ENCODE measurements at regions not wholly inside any gene's neighbourhood (a gene's known extent, or its start where the extent isn't known, plus 50 kb on each side); places are given as distances from the start of the nearest gene placed in this dataset.

DNA sequence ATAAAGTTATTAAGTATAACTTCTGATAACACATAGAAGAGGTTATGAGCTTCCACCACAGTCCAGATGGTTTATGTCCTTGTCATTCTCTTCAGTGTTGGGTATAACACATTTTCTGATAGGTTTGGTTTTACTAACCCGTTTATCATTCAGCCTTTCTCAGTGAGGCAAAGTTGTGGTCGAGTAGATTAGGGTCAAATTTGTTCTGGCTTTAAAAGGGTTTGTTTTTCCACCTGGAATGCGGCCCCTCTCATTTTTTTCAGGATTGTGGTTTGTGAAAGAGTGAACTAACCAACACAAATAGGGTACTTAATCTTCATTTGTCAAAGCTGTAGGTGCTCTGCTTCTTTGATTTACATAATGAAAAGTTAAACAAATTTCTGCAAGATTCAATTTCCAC lies 204.2 kb upstream of the ASCC3 start:
- TF ChIP-seq EZH2phosphoT487 (IDR thresholded peaks at IDR 0.05; ENCODE audit: borderline replicate concordance) = no peak
- no peak for TF ChIP-seq CTCF (conservative IDR thresholded peaks at IDR 0.05; ENCODE audit: low read length)
- no peaks in the 10 kb centered on the region for H3K27me3 ChIP-seq (ENCODE audit: insufficient read depth, low read length, poor library complexity, severe bottlenecking)
- no peak overlapping the region for H3K9ac ChIP-seq (ENCODE audit: low read depth, low read length, poor library complexity, severe bottlenecking)
- H3K36me3 ChIP-seq (ENCODE audit: insufficient read depth, low read length) = no peaks in the 10 kb centered on the region
- H3K4me1 ChIP-seq (ENCODE audit: insufficient read depth, low read length, poor library complexity, severe bottlenecking) = no peaks in the 10 kb centered on the region
- no peaks in the 10 kb centered on the region for H3K9me3 ChIP-seq (ENCODE audit: insufficient read depth, low read depth, low read length)
- H3K9me2 ChIP-seq (replicated peaks; ENCODE audit: low read depth, low read length) = no peaks in the 10 kb centered on the region
- H4K20me1 ChIP-seq (ENCODE audit: insufficient read depth, low read length, poor library complexity, severe bottlenecking) = no peaks in the 10 kb centered on the region
- H2AFZ ChIP-seq (ENCODE audit: low read length) = no peak overlapping the region
- no peak overlapping the region for H3K4me2 ChIP-seq (ENCODE audit: low read depth, low read length, poor library complexity, severe bottlenecking)
- H3K4me3 ChIP-seq (ENCODE audit: low read length, poor library complexity, severe bottlenecking) = no peak overlapping the region
- H3F3A ChIP-seq (ENCODE audit: low read depth) = no peaks in the 10 kb centered on the region
- no peaks in the 10 kb centered on the region for H3K79me2 ChIP-seq (ENCODE audit: insufficient read depth, low read length)

DNA sequence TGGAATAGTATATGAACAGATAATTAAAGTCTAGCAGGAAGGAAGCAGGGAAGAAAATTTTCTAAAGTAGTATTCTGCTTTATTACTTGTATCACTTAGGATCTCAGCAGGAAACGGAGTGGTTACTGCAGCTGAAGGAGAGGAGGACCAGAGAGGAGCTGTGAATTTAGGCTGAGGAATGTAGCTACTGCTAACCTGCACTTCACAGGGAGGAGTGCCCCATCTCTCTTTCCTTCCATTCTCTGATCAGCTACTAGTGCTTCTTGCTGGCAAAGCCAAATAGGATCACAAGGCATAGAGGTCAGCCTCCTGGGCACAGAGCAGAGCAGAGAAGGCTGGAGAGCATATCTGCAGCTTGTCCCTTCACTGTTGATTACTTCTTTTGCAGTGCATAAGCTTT lies 205.3 kb upstream of the ASCC3 start:
- Histone ChIP-seq H4K20me1 (ENCODE audit: insufficient read depth, low read length, poor library complexity, severe bottlenecking) (no peaks in the 10 kb centered on the region), H3K4me1 (ENCODE audit: insufficient read depth, low read length, poor library complexity, severe bottlenecking) (no peaks in the 10 kb centered on the region), H3K36me3 (ENCODE audit: insufficient read depth, low read length) (no peaks in the 10 kb centered on the region), H2AFZ (ENCODE audit: low read length) (no peak overlapping the region), H3K9me2 (replicated peaks; ENCODE audit: low read depth, low read length) (no peaks in the 10 kb centered on the region), H3K79me2 (ENCODE audit: insufficient read depth, low read length) (no peaks in the 10 kb centered on the region), H3K9me3 (ENCODE audit: insufficient read depth, low read depth, low read length) (no peaks in the 10 kb centered on the region), H3F3A (ENCODE audit: low read depth) (no peaks in the 10 kb centered on the region), H3K27me3 (ENCODE audit: insufficient read depth, low read length, poor library complexity, severe bottlenecking) (no peaks in the 10 kb centered on the region), H3K4me2 (ENCODE audit: low read depth, low read length, poor library complexity, severe bottlenecking) (no peak overlapping the region), H3K9ac (ENCODE audit: low read depth, low read length, poor library complexity, severe bottlenecking) (no peak overlapping the region), H3K4me3 (ENCODE audit: low read length, poor library complexity, severe bottlenecking) (no peak overlapping the region)
- TF ChIP-seq EZH2phosphoT487 (IDR thresholded peaks at IDR 0.05; ENCODE audit: borderline replicate concordance) = no peak
- no peak for TF ChIP-seq CTCF (conservative IDR thresholded peaks at IDR 0.05; ENCODE audit: low read length)

DNA sequence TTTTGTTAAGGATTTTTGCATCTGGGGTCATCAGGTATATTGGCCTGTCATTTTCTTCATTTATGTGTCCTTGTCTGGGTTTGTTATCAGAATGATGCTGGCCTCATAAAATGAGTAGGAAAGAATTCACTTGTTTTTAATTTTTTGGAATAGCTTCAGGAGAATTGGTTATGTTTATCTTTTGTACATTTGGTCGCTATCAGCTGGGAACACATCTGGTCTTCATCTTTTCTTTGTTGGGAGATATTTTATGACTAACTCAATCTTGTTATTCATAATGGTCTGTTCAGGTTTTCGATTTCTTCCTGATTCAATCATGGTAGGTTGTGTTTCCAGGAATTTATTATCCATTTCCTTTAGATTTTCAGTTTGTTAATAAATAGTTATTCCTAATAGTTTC lies 207.5 kb upstream of the ASCC3 start:
- no peaks in the 10 kb centered on the region for H3K9me2 ChIP-seq (replicated peaks; ENCODE audit: low read depth, low read length)
- H3K79me2 ChIP-seq (ENCODE audit: insufficient read depth, low read length) = no peaks in the 10 kb centered on the region

More for the DNA sequence above, 207.5 kb upstream of the ASCC3 start:
- Histone ChIP-seq H3F3A (ENCODE audit: low read depth) (no peaks in the 10 kb centered on the region), H3K9ac (ENCODE audit: low read depth, low read length, poor library complexity, severe bottlenecking) (no peak overlapping the region), H3K9me3 (ENCODE audit: insufficient read depth, low read depth, low read length) (no peaks in the 10 kb centered on the region), H3K36me3 (ENCODE audit: insufficient read depth, low read length) (no peaks in the 10 kb centered on the region), H3K27me3 (ENCODE audit: insufficient read depth, low read length, poor library complexity, severe bottlenecking) (no peaks in the 10 kb centered on the region), H3K4me1 (ENCODE audit: insufficient read depth, low read length, poor library complexity, severe bottlenecking) (no peaks in the 10 kb centered on the region), H3K4me3 (ENCODE audit: low read length, poor library complexity, severe bottlenecking) (no peak overlapping the region), H4K20me1 (ENCODE audit: insufficient read depth, low read length, poor library complexity, severe bottlenecking) (no peaks in the 10 kb centered on the region), H2AFZ (ENCODE audit: low read length) (no peak overlapping the region), H3K4me2 (ENCODE audit: low read depth, low read length, poor library complexity, severe bottlenecking) (no peak overlapping the region)
- no peak for TF ChIP-seq EZH2phosphoT487 (IDR thresholded peaks at IDR 0.05; ENCODE audit: borderline replicate concordance)
- no peak for TF ChIP-seq CTCF (conservative IDR thresholded peaks at IDR 0.05; ENCODE audit: low read length)

Data from Loucy (cell line).